K562 (cell line): ENCODE measurements at regions not wholly inside any gene's neighbourhood (a gene's known extent, or its start where the extent isn't known, plus 50 kb on each side); places are given as distances from the start of the nearest gene placed in this dataset.

Source experiments
- ATAC-seq: fragments of 200-7000 bp; cut with Tn5 transposase; 3 replicates; pipeline ENCODE4 v1.9.1; 2020; ENCODE audit warnings: moderate library complexity
- BruUV-seq: library from RNA; stranded (reverse); fragments of 400-500 nt; replicated peaks from 2 replicates; lab custom pipeline; 2021; lab: Mats Ljungman, UMichigan
- CTCF ChIA-PET: fragments of 300-600 bp; formaldehyde crosslinking; extraction: SDS; loops from one replicate; lab custom pipeline; 2021; ENCODE audit warnings: low intra/inter-chr PET ratio; lab: Yijun Ruan, JAX
- POLR2A ChIA-PET: fragments of 300-600, 350-650 bp; sonication (Branson Sonifier 250); formaldehyde crosslinking; extraction: SDS; loops from one replicate; lab custom pipeline; 2021; ENCODE audit warnings: antibody characterized with exemption, inconsistent platforms; lab: Yijun Ruan, JAX
- DNase-seq, 4 experiments: peaks; one replicate each; pipeline versions ENCODE4 v3.0.0 to v3.0.0-alpha.2; 2011 to 2018; ENCODE audit warnings: low spot score in 3 of 4, mixed read lengths in 3 of 4; ENCODE audit errors: extremely low read depth in 1 of 4
- FAIRE-seq: peaks from 2 replicates; lab custom pipeline; 2011; peaks lifted over from hg19 to GRCh38; lab: Jason Lieb, UNC
- H2AFZ ChIP-seq: 2 replicates; pipeline ENCODE4 v1.6.0; 2011; ENCODE audit warnings: low read depth, low read length, control low read depth, inconsistent platforms
- H3K27ac ChIP-seq: fragments of 200-600 bp; 3 replicates; pipeline ENCODE4 v1.8.0; 2011; ENCODE audit warnings: low read depth, mild to moderate bottlenecking, control low read depth, inconsistent platforms, low read length, moderate library complexity, mixed read lengths; ENCODE audit errors: extremely low read depth
- H3K27me3 ChIP-seq, 2 experiments: fragments of 300-600 bp in 1 of 2; 2 replicates in 1 of 2; 3 replicates in 1 of 2; pipeline versions ENCODE4 v1.6.0 to v1.8.0; 2011; ENCODE audit warnings: inconsistent platforms in 2 of 2, low read length in 2 of 2, mild to moderate bottlenecking in 1 of 2, mixed read lengths in 1 of 2, moderate library complexity in 1 of 2; ENCODE audit not compliant: control insufficient read depth in 2 of 2, insufficient read depth in 2 of 2
- H3K36me3 ChIP-seq: fragments of 300-600 bp; 3 replicates; pipeline ENCODE4 v1.8.0; 2011; ENCODE audit warnings: mild to moderate bottlenecking, low read length, inconsistent platforms; ENCODE audit not compliant: control insufficient read depth, insufficient read depth
- H3K4me1 ChIP-seq, 2 experiments: fragments of 200-600 bp in 1 of 2; replicated peaks in 1 of 2; 2 replicates in 1 of 2; 3 replicates in 1 of 2; pipeline versions ENCODE4 v1.5.1 to v1.8.0; 2011; ENCODE audit warnings: inconsistent platforms in 2 of 2, low read length in 2 of 2, mild to moderate bottlenecking in 1 of 2, mixed read lengths in 1 of 2, moderate library complexity in 1 of 2; ENCODE audit not compliant: control insufficient read depth in 2 of 2, insufficient read depth in 2 of 2
- H3K4me2 ChIP-seq: 2 replicates; pipeline ENCODE4 v1.6.1; 2011; ENCODE audit warnings: low read length, control low read depth, inconsistent platforms, mixed read lengths; ENCODE audit not compliant: insufficient read depth
- H3K4me3 ChIP-seq: fragments of 200-600 bp; sonication (generic), shearing (Covaris generic); 2 replicates; pipeline ENCODE4 v1.5.1; 2016; ENCODE audit warnings: control low read depth, inconsistent platforms
- H3K79me2 ChIP-seq: fragments of 200-600 bp; 3 replicates; pipeline ENCODE4 v1.8.0; 2011; ENCODE audit warnings: low read length, inconsistent platforms; ENCODE audit not compliant: control insufficient read depth, insufficient read depth
- H3K9ac ChIP-seq, 2 experiments: 2 replicates each; pipeline versions ENCODE4 v1.6.0 to v1.6.1; 2011; ENCODE audit warnings: low read depth in 2 of 2, low read length in 2 of 2, control low read depth in 1 of 2, inconsistent platforms in 1 of 2, mild to moderate bottlenecking in 1 of 2, mixed read lengths in 1 of 2; ENCODE audit not compliant: insufficient read depth in 1 of 2
- H3K9me1 ChIP-seq: one replicate; pipeline ENCODE4 v1.6.0; 2011; ENCODE audit warnings: inconsistent platforms, mild to moderate bottlenecking, low read length, moderate library complexity; ENCODE audit not compliant: control insufficient read depth, insufficient read depth
- H3K9me3 ChIP-seq: replicated peaks from 2 replicates; pipeline ENCODE4 v1.5.1; 2011; ENCODE audit warnings: low read depth, low read length, inconsistent platforms; ENCODE audit not compliant: control insufficient read depth, insufficient read depth
- H4K20me1 ChIP-seq: replicated peaks from 2 replicates; pipeline ENCODE4 v1.6.1; 2011; ENCODE audit warnings: low read length, inconsistent platforms, mixed read lengths; ENCODE audit not compliant: control insufficient read depth, insufficient read depth
- BRCA1 ChIP-seq, 2 experiments: fragments of 450-650 bp in 1 of 2; sonication (generic) in 1 of 2; formaldehyde crosslinking in 1 of 2; IDR thresholded peaks; 2 replicates each; pipeline versions ENCODE4 v1.5.0 to v1.6.1; 2017 to 2020; ENCODE audit warnings: mild to moderate bottlenecking in 1 of 2, missing genetic modification reagents in 1 of 2
- DDX20 ChIP-seq: fragments of 450-650 bp; IDR thresholded peaks from 2 replicates; pipeline ENCODE4 v1.6.1; 2016; ENCODE audit warnings: missing genetic modification characterization, low read depth, mild to moderate bottlenecking, missing compliant biosample characterization, moderate library complexity
- ESRRB ChIP-seq: fragments of 250-450 bp; sonication (Bioruptor Pico); IDR thresholded peaks from 2 replicates; pipeline ENCODE4 v1.5.0; 2020; ENCODE audit warnings: mild to moderate bottlenecking, moderate library complexity, borderline replicate concordance
- MTA1 ChIP-seq: fragments of 450-650 bp; IDR thresholded peaks from 2 replicates; pipeline ENCODE4 v1.6.1; 2017; ENCODE audit warnings: borderline replicate concordance
- ZNF507 ChIP-seq: conservative IDR thresholded peaks from 2 replicates; pipeline ENCODE4 v1.6.1; 2017; ENCODE audit warnings: missing genetic modification characterization, missing compliant biosample characterization
- WGBS: fragments of 100-300 bp; shearing (Covaris generic); methylation state at CpG from one replicate; pipeline ENCODE4 v1.1.6; 2016; ENCODE audit warnings: low coverage, mixed read lengths; ENCODE audit not compliant: insufficient coverage; ENCODE audit errors: missing lambda C conversion rate; 5-methylcytosine and 5-hydroxymethylcytosine counted together
- in situ Hi-C: fragments of 300-500 bp; cut with MboI; formaldehyde crosslinking; loops from 4 replicates; pipeline ENCODE4 v1.15.0; 2018; ENCODE audit warnings: inconsistent platforms, mixed read lengths
- intact Hi-C: fragments of 100-400 bp; cut with micrococcal nuclease; formaldehyde crosslinking; loops from 2 replicates; pipeline ENCODE4 v1.14.2; 2022
- TF ChIP-seq, protein P1 (sequence below): fragments of 150-350 bp; IDR thresholded peaks from 2 replicates; pipeline ENCODE4 v1.6.1; 2014; ENCODE audit warnings: low read depth, mild to moderate bottlenecking, low read length, borderline replicate concordance
- TF ChIP-seq, protein P2 (sequence below): fragments of 450-650 bp; IDR thresholded peaks from one replicate; pipeline ENCODE4 v1.6.1; 2018; ENCODE audit warnings: mild to moderate bottlenecking, moderate library complexity; ENCODE audit not compliant: partially characterized antibody

DNA sequence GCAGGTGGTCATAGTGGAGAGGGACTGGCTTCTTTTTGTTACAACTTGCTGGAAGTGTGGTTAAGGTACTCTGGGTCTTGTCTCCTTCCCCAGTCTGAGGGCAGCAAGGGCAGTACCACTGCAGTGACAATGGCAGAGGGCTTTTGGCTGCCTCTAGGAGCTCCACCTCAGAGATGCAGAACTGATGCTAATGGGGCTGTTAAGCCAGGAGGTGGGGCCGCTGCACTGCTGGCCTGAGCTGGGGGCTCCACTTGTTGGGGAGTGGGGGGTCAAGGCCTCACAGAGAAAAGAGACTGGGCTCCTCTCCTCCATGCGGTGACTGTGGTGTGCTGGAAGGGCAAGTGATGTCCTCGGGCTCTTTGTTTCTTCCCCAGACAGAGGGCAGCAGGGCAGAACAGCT is 135.7 kb downstream of the DSEL start:
- no peaks in the 10 kb centered on the region for H3K79me2 ChIP-seq
- no peaks in the 10 kb centered on the region for H3K36me3 ChIP-seq
- no TSS peak for BruUV-seq
- no peaks in the 10 kb centered on the region for H3K9me3 ChIP-seq
- no peak overlapping the region for H3K4me3 ChIP-seq
- no peak overlapping the region for H2AFZ ChIP-seq
- ChIA-PET POLR2A (no interaction called here), CTCF (no interaction called here)
- H4K20me1 ChIP-seq, result no peaks in the 10 kb centered on the region
- H3K27me3 ChIP-seq, result no peaks in the 10 kb centered on the region
- intact Hi-C loops, result no loop called here
- FAIRE-seq (no peak), DNase-seq (no peak), ATAC-seq (no peak)
- no peak overlapping the region for H3K9ac ChIP-seq
- TF ChIP-seq, protein P1, sequence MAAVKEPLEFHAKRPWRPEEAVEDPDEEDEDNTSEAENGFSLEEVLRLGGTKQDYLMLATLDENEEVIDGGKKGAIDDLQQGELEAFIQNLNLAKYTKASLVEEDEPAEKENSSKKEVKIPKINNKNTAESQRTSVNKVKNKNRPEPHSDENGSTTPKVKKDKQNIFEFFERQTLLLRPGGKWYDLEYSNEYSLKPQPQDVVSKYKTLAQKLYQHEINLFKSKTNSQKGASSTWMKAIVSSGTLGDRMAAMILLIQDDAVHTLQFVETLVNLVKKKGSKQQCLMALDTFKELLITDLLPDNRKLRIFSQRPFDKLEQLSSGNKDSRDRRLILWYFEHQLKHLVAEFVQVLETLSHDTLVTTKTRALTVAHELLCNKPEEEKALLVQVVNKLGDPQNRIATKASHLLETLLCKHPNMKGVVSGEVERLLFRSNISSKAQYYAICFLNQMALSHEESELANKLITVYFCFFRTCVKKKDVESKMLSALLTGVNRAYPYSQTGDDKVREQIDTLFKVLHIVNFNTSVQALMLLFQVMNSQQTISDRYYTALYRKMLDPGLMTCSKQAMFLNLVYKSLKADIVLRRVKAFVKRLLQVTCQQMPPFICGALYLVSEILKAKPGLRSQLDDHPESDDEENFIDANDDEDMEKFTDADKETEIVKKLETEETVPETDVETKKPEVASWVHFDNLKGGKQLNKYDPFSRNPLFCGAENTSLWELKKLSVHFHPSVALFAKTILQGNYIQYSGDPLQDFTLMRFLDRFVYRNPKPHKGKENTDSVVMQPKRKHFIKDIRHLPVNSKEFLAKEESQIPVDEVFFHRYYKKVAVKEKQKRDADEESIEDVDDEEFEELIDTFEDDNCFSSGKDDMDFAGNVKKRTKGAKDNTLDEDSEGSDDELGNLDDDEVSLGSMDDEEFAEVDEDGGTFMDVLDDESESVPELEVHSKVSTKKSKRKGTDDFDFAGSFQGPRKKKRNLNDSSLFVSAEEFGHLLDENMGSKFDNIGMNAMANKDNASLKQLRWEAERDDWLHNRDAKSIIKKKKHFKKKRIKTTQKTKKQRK, result no peak
- in situ Hi-C loops, result no loop called here
- no peak overlapping the region for H3K27ac ChIP-seq
- H3K4me2 ChIP-seq, result no peak overlapping the region
- H3K4me1 ChIP-seq, result no peaks in the 10 kb centered on the region
- H3K9me1 ChIP-seq, result no peaks in the 10 kb centered on the region
- 0% methylated on average over 1 of the region's 3 CpGs for WGBS

DNA sequence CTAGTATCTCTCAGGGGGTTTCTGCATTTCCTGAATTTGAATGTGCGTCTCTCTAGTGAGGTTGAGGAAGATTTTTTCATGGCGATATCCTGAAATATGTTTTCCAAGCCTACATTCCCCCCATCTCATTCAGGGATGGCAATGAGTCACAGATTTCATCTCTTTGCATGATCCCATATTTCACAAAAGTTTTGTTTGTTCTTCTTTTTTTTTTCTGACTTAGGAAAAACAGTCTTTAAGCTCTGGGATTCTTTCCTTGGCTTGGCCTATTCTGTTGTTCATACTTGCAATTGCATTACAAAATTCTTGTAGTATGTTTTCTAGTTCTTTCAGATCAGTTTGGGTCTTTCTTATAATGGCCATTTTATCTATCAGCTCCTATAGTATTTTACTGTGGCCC is 136.5 kb downstream of the DSEL start:
- no peaks in the 10 kb centered on the region for H3K9me3 ChIP-seq
- no peaks in the 10 kb centered on the region for H4K20me1 ChIP-seq
- no peaks in the 10 kb centered on the region for H3K79me2 ChIP-seq
- no peaks in the 10 kb centered on the region for H3K36me3 ChIP-seq
- ChIA-PET POLR2A (no interaction called here), CTCF (no interaction called here)
- 0% methylated on average over 2 of the region's 2 CpGs for WGBS
- no TSS peak for BruUV-seq
- no peak overlapping the region for H3K9ac ChIP-seq
- no peak for DNase-seq
- no peaks in the 10 kb centered on the region for H3K27me3 ChIP-seq
- no peak for FAIRE-seq
- no peak for ATAC-seq
- H3K4me1 ChIP-seq, result no peaks in the 10 kb centered on the region
- no peak overlapping the region for H3K4me3 ChIP-seq
- no peak overlapping the region for H3K27ac ChIP-seq
- intact Hi-C loops (no loop called here), in situ Hi-C loops (no loop called here)
- no peak overlapping the region for H2AFZ ChIP-seq
- H3K4me2 ChIP-seq, result no peak overlapping the region
- no peaks in the 10 kb centered on the region for H3K9me1 ChIP-seq
- TF ChIP-seq ZNF507, result no peak
- no peak for TF ChIP-seq ESRRB (CRISPR knock-in tag)
- TF ChIP-seq, protein P2, sequence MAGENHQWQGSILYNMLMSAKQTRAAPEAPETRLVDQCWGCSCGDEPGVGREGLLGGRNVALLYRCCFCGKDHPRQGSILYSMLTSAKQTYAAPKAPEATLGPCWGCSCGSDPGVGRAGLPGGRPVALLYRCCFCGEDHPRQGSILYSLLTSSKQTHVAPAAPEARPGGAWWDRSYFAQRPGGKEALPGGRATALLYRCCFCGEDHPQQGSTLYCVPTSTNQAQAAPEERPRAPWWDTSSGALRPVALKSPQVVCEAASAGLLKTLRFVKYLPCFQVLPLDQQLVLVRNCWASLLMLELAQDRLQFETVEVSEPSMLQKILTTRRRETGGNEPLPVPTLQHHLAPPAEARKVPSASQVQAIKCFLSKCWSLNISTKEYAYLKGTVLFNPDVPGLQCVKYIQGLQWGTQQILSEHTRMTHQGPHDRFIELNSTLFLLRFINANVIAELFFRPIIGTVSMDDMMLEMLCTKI, result no peak
- TF ChIP-seq MTA1, result no peak
- TF ChIP-seq DDX20 (tag), result no peak
- no peak for TF ChIP-seq BRCA1 (IDR thresholded peaks at IDR 0.05)
- no peak for TF ChIP-seq BRCA1 (CRISPR knock-in tag; IDR thresholded peaks at IDR 0.05)
